H1 (cell line): ENCODE measurements at regions not wholly inside any gene's neighbourhood (a gene's known extent, or its start where the extent isn't known, plus 50 kb on each side); places are given as distances from the start of the nearest gene placed in this dataset.

ENCODE experiments used
- CTCF ChIA-PET: fragments of 300-600 bp; sonication (Branson Sonifier 250); formaldehyde crosslinking; loops from one replicate; lab custom pipeline; 2021; ENCODE audit not compliant: partially characterized antibody; lab: Charles Lee
- POLR2A ChIA-PET: fragments of 300-600 bp; sonication (Branson Sonifier 250); formaldehyde crosslinking; loops from one replicate; lab custom pipeline; 2021; ENCODE audit warnings: inconsistent platforms; ENCODE audit not compliant: partially characterized antibody; lab: Charles Lee
- DNase-seq, 2 experiments: peaks; one replicate each; pipeline versions ENCODE4 v3.0.0 to v3.0.0-alpha.2; 2010 to 2022; ENCODE audit warnings: low spot score in 2 of 2, low read depth in 1 of 2, mixed read lengths in 1 of 2
- FAIRE-seq: peaks from 2 replicates; lab custom pipeline; 2011; peaks lifted over from hg19 to GRCh38; lab: Jason Lieb, UNC
- H2AFZ ChIP-seq: 2 replicates; pipeline ENCODE4 v1.8.1; 2012; ENCODE audit warnings: low read length, inconsistent platforms
- H2AK5ac ChIP-seq: 2 replicates; pipeline ENCODE4 v1.6.1; 2013; ENCODE audit warnings: low read depth, low read length
- H2BK120ac ChIP-seq: replicated peaks from 2 replicates; pipeline ENCODE3; 2013; ENCODE audit warnings: low read depth, low read length, inconsistent platforms
- H2BK12ac ChIP-seq: 2 replicates; pipeline ENCODE4 v1.6.1; 2013; ENCODE audit warnings: low read depth, low read length
- H2BK15ac ChIP-seq: 2 replicates; pipeline ENCODE4 v1.6.1; 2013; ENCODE audit warnings: low read length
- H2BK20ac ChIP-seq: 2 replicates; pipeline ENCODE4 v1.6.1; 2013; ENCODE audit warnings: low read length
- H2BK5ac ChIP-seq: 2 replicates; pipeline ENCODE4 v1.6.1; 2013; ENCODE audit warnings: low read depth, low read length
- H3K14ac ChIP-seq: 2 replicates; pipeline ENCODE4 v1.6.1; 2013; ENCODE audit warnings: inconsistent platforms; ENCODE audit not compliant: insufficient read length
- H3K18ac ChIP-seq: 2 replicates; pipeline ENCODE4 v1.6.1; 2013; ENCODE audit warnings: low read length; ENCODE audit errors: extremely low read depth
- H3K23ac ChIP-seq: 2 replicates; pipeline ENCODE4 v1.6.1; 2013; ENCODE audit warnings: inconsistent platforms; ENCODE audit not compliant: insufficient read length
- H3K23me2 ChIP-seq: 2 replicates; pipeline ENCODE4 v1.6.1; 2013; ENCODE audit warnings: low read depth, low read length
- H3K27ac ChIP-seq: 2 replicates; pipeline ENCODE4 v1.6.1; 2011; ENCODE audit warnings: low read depth, low read length, inconsistent platforms
- H3K27me3 ChIP-seq, 4 experiments: replicated peaks in 1 of 4; 1 replicate in 1 of 4; 2 replicates in 3 of 4; pipeline versions ENCODE4 v1.6.1 to v1.8.1; 2011 to 2013; ENCODE audit warnings: low read length in 3 of 4, mild to moderate bottlenecking in 3 of 4, inconsistent platforms in 2 of 4, mixed read lengths in 2 of 4, moderate library complexity in 1 of 4; ENCODE audit not compliant: control insufficient read depth in 3 of 4, insufficient read depth in 3 of 4; ENCODE audit errors: extremely low read depth in 1 of 4
- H3K36me3 ChIP-seq, 4 experiments: 2 replicates each; pipeline versions ENCODE4 v1.6.1 to v1.8.1; 2011 to 2013; ENCODE audit warnings: mild to moderate bottlenecking in 4 of 4, low read length in 3 of 4, moderate library complexity in 2 of 4, control low read depth in 1 of 4, inconsistent platforms in 1 of 4; ENCODE audit not compliant: insufficient read depth in 4 of 4, control insufficient read depth in 2 of 4
- H3K4ac ChIP-seq: replicated peaks from 2 replicates; pipeline ENCODE3; 2013; ENCODE audit warnings: low read length, low read depth, mixed read lengths, inconsistent platforms; ENCODE audit not compliant: insufficient read length
- H3K4me1 ChIP-seq, 4 experiments: replicated peaks in 1 of 4; 1 replicate in 1 of 4; 2 replicates in 3 of 4; pipeline versions ENCODE4 v1.6.1 to v1.8.1; 2011 to 2013; ENCODE audit warnings: low read length in 3 of 4, inconsistent platforms in 2 of 4, mixed read lengths in 1 of 4; ENCODE audit not compliant: insufficient read depth in 4 of 4, control insufficient read depth in 3 of 4
- H3K4me2 ChIP-seq, 2 experiments: 2 replicates each; pipeline versions ENCODE4 v1.6.1 to v1.8.1; 2011 to 2013; ENCODE audit warnings: low read depth in 2 of 2, low read length in 2 of 2, control low read depth in 1 of 2, inconsistent platforms in 1 of 2, mild to moderate bottlenecking in 1 of 2; ENCODE audit not compliant: insufficient read depth in 1 of 2
- H3K4me3 ChIP-seq, 4 experiments: fragments of 200-600, 300-600 bp in 1 of 4; sonication (generic), shearing (Covaris generic), sonication (Bioruptor Twin) in 1 of 4; 2 replicates each; pipeline versions ENCODE4 v1.5.1 to v1.8.1; 2011 to 2016; ENCODE audit warnings: low read length in 4 of 4, low read depth in 3 of 4, control low read depth in 2 of 4, inconsistent platforms in 2 of 4, mild to moderate bottlenecking in 2 of 4, mixed read lengths in 1 of 4, moderate library complexity in 1 of 4; ENCODE audit not compliant: insufficient read depth in 2 of 4; ENCODE audit errors: extremely low read depth in 1 of 4
- H3K56ac ChIP-seq: replicated peaks from 2 replicates; pipeline ENCODE3; 2013; ENCODE audit warnings: low read depth, mild to moderate bottlenecking, mixed read lengths, low read length, inconsistent platforms; ENCODE audit not compliant: insufficient read length
- H3K79me1 ChIP-seq: 2 replicates; pipeline ENCODE4 v1.6.1; 2013; ENCODE audit warnings: low read depth, low read length, control low read depth
- H3K79me2 ChIP-seq, 2 experiments: 2 replicates each; pipeline versions ENCODE4 v1.6.1 to v1.8.1; 2012 to 2013; ENCODE audit warnings: low read length in 2 of 2, mild to moderate bottlenecking in 2 of 2, inconsistent platforms in 1 of 2; ENCODE audit not compliant: insufficient read depth in 2 of 2, control insufficient read depth in 1 of 2
- H3K9ac ChIP-seq, 4 experiments: replicated peaks in 1 of 4; 1 replicate in 1 of 4; 2 replicates in 3 of 4; pipeline versions ENCODE4 v1.6.1 to v1.8.1; 2011 to 2013; ENCODE audit warnings: low read depth in 3 of 4, low read length in 3 of 4, control low read depth in 2 of 4, mild to moderate bottlenecking in 2 of 4, moderate library complexity in 2 of 4, inconsistent platforms in 1 of 4; ENCODE audit errors: extremely low read depth in 1 of 4
- H3K9me3 ChIP-seq, 2 experiments: 2 replicates each; pipeline versions ENCODE4 v1.6.1 to v1.8.1; 2012 to 2013; ENCODE audit warnings: mild to moderate bottlenecking in 2 of 2, moderate library complexity in 2 of 2, control low read depth in 1 of 2, inconsistent platforms in 1 of 2, low read depth in 1 of 2, low read length in 1 of 2, mixed read lengths in 1 of 2; ENCODE audit not compliant: insufficient read depth in 2 of 2
- H4K20me1 ChIP-seq, 2 experiments: replicated peaks in 1 of 2; 2 replicates each; pipeline versions ENCODE3 to v1.8.1; 2011 to 2013; ENCODE audit warnings: inconsistent platforms in 2 of 2, low read length in 2 of 2, mild to moderate bottlenecking in 1 of 2; ENCODE audit not compliant: insufficient read depth in 2 of 2, control insufficient read depth in 1 of 2
- H4K5ac ChIP-seq: 2 replicates; pipeline ENCODE4 v1.6.1; 2013; ENCODE audit warnings: low read length, low read depth, mixed read lengths, inconsistent platforms; ENCODE audit not compliant: insufficient read length
- H4K8ac ChIP-seq: 2 replicates; pipeline ENCODE4 v1.8.0; 2013; ENCODE audit warnings: mild to moderate bottlenecking, moderate library complexity, low read length, inconsistent platforms; ENCODE audit not compliant: insufficient read depth; ENCODE audit errors: extremely low read depth
- H4K91ac ChIP-seq: replicated peaks from 2 replicates; pipeline ENCODE3; 2013; ENCODE audit warnings: low read length, mixed read lengths, inconsistent platforms; ENCODE audit not compliant: insufficient read length
- BCL11A ChIP-seq, 2 experiments: IDR thresholded peaks; one replicate each; pipeline ENCODE4 v1.6.1; 2011; ENCODE audit warnings: low read depth in 2 of 2, low read length in 2 of 2, mild to moderate bottlenecking in 2 of 2
- HDAC6 ChIP-seq: IDR thresholded peaks from one replicate; pipeline ENCODE4 v1.7.1; 2012; ENCODE audit warnings: low read depth, mild to moderate bottlenecking, inconsistent platforms, low read length, moderate library complexity
- KDM4A ChIP-seq: IDR thresholded peaks from one replicate; pipeline ENCODE4 v1.7.1; 2012; ENCODE audit warnings: low read depth, mild to moderate bottlenecking, moderate library complexity, low read length, inconsistent platforms; ENCODE audit not compliant: severe bottlenecking
- NANOG ChIP-seq: IDR thresholded peaks from 2 replicates; pipeline ENCODE4 v1.6.1; 2011; ENCODE audit warnings: low read length, low read depth, mild to moderate bottlenecking, inconsistent platforms; ENCODE audit not compliant: insufficient read depth, poor library complexity, severe bottlenecking
- NRF1 ChIP-seq: IDR thresholded peaks from 2 replicates; pipeline ENCODE4 v1.6.1; 2011; ENCODE audit warnings: mild to moderate bottlenecking, low read depth, low read length, improper control_type of control experiment
- SP2 ChIP-seq: IDR thresholded peaks from 2 replicates; pipeline ENCODE4 v1.6.1; 2012; ENCODE audit warnings: mild to moderate bottlenecking, low read length, inconsistent platforms
- SP4 ChIP-seq: IDR thresholded peaks from 2 replicates; pipeline ENCODE4 v1.6.1; 2012; ENCODE audit warnings: low read length, inconsistent platforms
- SUZ12 ChIP-seq: fragments of 200-600 bp; sonication (generic); IDR thresholded peaks from 2 replicates; pipeline ENCODE4 v1.6.1; 2012; ENCODE audit warnings: mild to moderate bottlenecking, inconsistent platforms, low read length, moderate library complexity, mixed read lengths
- TAF1 ChIP-seq: IDR thresholded peaks from 2 replicates; pipeline ENCODE4 v1.6.1; 2011; ENCODE audit warnings: mild to moderate bottlenecking, low read depth, low read length
- YY1 ChIP-seq: IDR thresholded peaks from 2 replicates; pipeline ENCODE4 v1.6.1; 2011; ENCODE audit warnings: low read depth, mild to moderate bottlenecking, low read length
- ZNF274 ChIP-seq: IDR thresholded peaks from 2 replicates; pipeline ENCODE4 v1.7.0; 2012; ENCODE audit warnings: low read length, borderline replicate concordance; ENCODE audit errors: extremely low read depth
- WGBS, 2 experiments: shearing (Covaris generic) in 1 of 2; methylation state at CpG; one replicate each; pipeline versions ENCODE4 v1.1.6 to v1.1.7; 2013 to 2015; ENCODE audit warnings: low lambda C conversion rate in 2 of 2, mixed read lengths in 2 of 2, inconsistent platforms in 1 of 2, low coverage in 1 of 2, missing lambda C conversion rate in 1 of 2; ENCODE audit not compliant: insufficient replicate concordance in 2 of 2, insufficient coverage in 1 of 2, insufficient read length in 1 of 2; ENCODE audit errors: extremely low coverage in 1 of 2, missing lambda C conversion rate in 1 of 2; 5-methylcytosine and 5-hydroxymethylcytosine counted together
- TF ChIP-seq, protein P1 (sequence below): IDR thresholded peaks from 2 replicates; pipeline ENCODE4 v1.6.1; 2012; ENCODE audit warnings: inconsistent platforms

DNA sequence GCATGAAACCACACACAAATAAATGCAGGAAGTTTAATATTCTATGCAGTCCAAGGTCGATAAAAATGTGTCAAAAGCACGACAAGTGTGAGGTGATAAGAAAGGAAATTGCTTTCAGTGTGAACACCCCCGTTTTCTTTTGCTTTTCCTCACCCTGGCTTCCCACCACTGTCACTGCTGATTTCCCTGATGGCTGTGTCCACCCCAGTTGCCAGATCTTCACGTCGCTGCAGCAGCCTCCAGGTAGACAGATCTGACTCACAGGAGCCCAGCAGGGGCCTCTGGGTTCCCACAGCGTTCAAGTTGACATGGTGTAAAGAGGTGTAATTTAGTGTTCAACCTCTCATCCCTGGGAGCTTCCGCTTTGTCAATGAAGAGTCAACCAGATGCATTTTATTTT lies 128.0 kb upstream of the TACR1 start:
- no peak overlapping the region for H2BK5ac ChIP-seq

More for the DNA sequence above, 128.0 kb upstream of the TACR1 start:
- Histone ChIP-seq H3K4me3 (no peak overlapping the region), H3K79me1 (no peaks in the 10 kb centered on the region), H3K9ac (no peak overlapping the region)
- TF ChIP-seq NANOG, result no peak
- TF ChIP-seq SP2, result no peak
- TF ChIP-seq, protein P1, sequence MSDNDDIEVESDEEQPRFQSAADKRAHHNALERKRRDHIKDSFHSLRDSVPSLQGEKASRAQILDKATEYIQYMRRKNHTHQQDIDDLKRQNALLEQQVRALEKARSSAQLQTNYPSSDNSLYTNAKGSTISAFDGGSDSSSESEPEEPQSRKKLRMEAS, result no peak
- TF ChIP-seq SP4, result no peak
- no peak for TF ChIP-seq SUZ12
- no peak for TF ChIP-seq YY1
- TF ChIP-seq BCL11A (IDR thresholded peaks at IDR 0.05; ENCODE audit: low read depth in 2 of 2, low read length in 2 of 2), result no peak
- no peak for TF ChIP-seq KDM4A
- no peak for TF ChIP-seq HDAC6
- no peak for TF ChIP-seq NRF1
- TF ChIP-seq ZNF274, result no peak
- TF ChIP-seq TAF1, result no peak
- TF ChIP-seq, all 59 proteins: peak for 0
- ChIA-PET CTCF (interaction anchor here (0.7 to 1.1 kb wide), 2 partner anchors 66 to 313 kb away, joined by 3 read pairs; no protein-coding TSS in a partner anchor), POLR2A (interaction anchor here (0.6 kb wide), 1 partner anchor 30 kb away, joined by 3 read pairs; no protein-coding TSS in a partner anchor)
- Histone ChIP-seq H2BK15ac (no peak overlapping the region), H3K4me1 (peaks cover 0 to 3% (median under 1%) of the 10 kb centered on the region in 4 experiments; a peak in 3 of 7 replicates), H3K4ac (no peak overlapping the region), H4K20me1 (no peaks in the 10 kb centered on the region), H3K79me2 (no peaks in the 10 kb centered on the region), H3K56ac (no peak overlapping the region), H2AK5ac (no peak overlapping the region), H3K27ac (no peak overlapping the region), H4K91ac (no peak overlapping the region), H2BK20ac (no peak overlapping the region), H3K23ac (no peak overlapping the region), H2BK120ac (no peak overlapping the region), H4K8ac (no peak overlapping the region), H3K23me2 (no peaks in the 10 kb centered on the region), H3K18ac (no peak overlapping the region), H3K27me3 (no peaks in the 10 kb centered on the region), H3K4me2 (no peak overlapping the region), H3K9me3 (no peaks in the 10 kb centered on the region), H3K36me3 (no peaks in the 10 kb centered on the region), H2AFZ (0 out of 2 replicates have a peak overlapping the region, but pooled peaks have one; percentile 34), H2BK12ac (no peak overlapping the region), H3K14ac (no peak overlapping the region), H4K5ac (no peak overlapping the region)
- 77% methylated on average over 7 of the region's 7 CpGs; no CpG with 5 or more reads in 1 of the 2 experiments for WGBS, 2 experiments
- FAIRE-seq (no peak), DNase-seq (no peak)
